ENCODE measurements at regions not wholly inside any gene's neighbourhood (a gene's known extent, or its start where the extent isn't known, plus 50 kb on each side); places are given as distances from the start of the nearest gene placed in this dataset.

GRCh38 chr18:2338601-2339000, 232.7 kb downstream of the METTL4 start:
- no peak for TF ChIP-seq TOX (CRISPR knock-in tag; IDR thresholded peaks at IDR 0.05; ENCODE audit: borderline replicate concordance)
- TF ChIP-seq PATZ1 (CRISPR knock-in tag; IDR thresholded peaks at IDR 0.05; ENCODE audit: borderline replicate concordance): no peak
- no peak for TF ChIP-seq BACH2 (CRISPR knock-in tag; IDR thresholded peaks at IDR 0.05; ENCODE audit: borderline replicate concordance)
- no peak for TF ChIP-seq ZNF70 (CRISPR knock-in tag; IDR thresholded peaks at IDR 0.05)

Measured in SK-N-SH treated with all-trans-retinoic acid at 6 μM for 48 hours (cell line).